SH-SY5Y (cell line): ENCODE measurements at regions not wholly inside any gene's neighbourhood (a gene's known extent, or its start where the extent isn't known, plus 50 kb on each side); places are given as distances from the start of the nearest gene placed in this dataset.

ENCODE experiments used
- GATA2 ChIP-seq: IDR thresholded peaks from 2 replicates; pipeline ENCODE4 v1.6.1; 2011; ENCODE audit warnings: mild to moderate bottlenecking, low read depth, low read length
- GATA3 ChIP-seq: IDR thresholded peaks from 2 replicates; pipeline ENCODE4 v1.6.1; 2011; ENCODE audit warnings: low read depth, mild to moderate bottlenecking, low read length, moderate library complexity

- TF ChIP-seq GATA2: no peak
- TF ChIP-seq GATA3: no peak
Observed at GRCh38 chr13:95462801-95463200, 89.7 kb upstream of the CLDN10 start.
